T-helper 17 cell (primary cell): ENCODE measurements at regions not wholly inside any gene's neighbourhood (a gene's known extent, or its start where the extent isn't known, plus 50 kb on each side); places are given as distances from the start of the nearest gene placed in this dataset.
"Not testable (repeated sequence)": the region's sequence is repeated elsewhere in the genome, so short reads cannot be mapped to it uniquely, and the experiment has no call there.

Source experiments
- ATAC-seq: fragments of 150-1000 bp; cut with Tn5 transposase; 2 replicates; pipeline ENCODE4 v1.10.0; 2021; ENCODE audit warnings: mild to moderate bottlenecking, moderate library complexity
- DNase-seq, 3 donors: peaks; one replicate each; pipeline versions ENCODE4 v3.0.0 to v3.0.0-alpha.2; 2020 to 2021
- H3K9me3 ChIP-seq: one replicate; pipeline ENCODE4 v1.7.0; 2013; ENCODE audit warnings: low read length, mild to moderate bottlenecking; ENCODE audit not compliant: control insufficient read depth, poor library complexity, severe bottlenecking
- H3K27ac Mint-ChIP-seq: one replicate; pipeline ENCODE4 v1.8.0; 2022; ENCODE audit warnings: mild to moderate bottlenecking, moderate library complexity, mixed read lengths
- H3K27me3 Mint-ChIP-seq: one replicate; pipeline ENCODE4 v1.8.0; 2022; ENCODE audit warnings: mixed read lengths
- H3K36me3 Mint-ChIP-seq: one replicate; pipeline ENCODE4 v1.8.0; 2022; ENCODE audit warnings: low read depth, mixed read lengths
- H3K4me1 Mint-ChIP-seq: one replicate; pipeline ENCODE4 v1.8.0; 2022; ENCODE audit warnings: mild to moderate bottlenecking, mixed read lengths
- H3K4me3 Mint-ChIP-seq: one replicate; pipeline ENCODE4 v1.8.0; 2022; ENCODE audit warnings: mild to moderate bottlenecking, moderate library complexity, mixed read lengths

DNA sequence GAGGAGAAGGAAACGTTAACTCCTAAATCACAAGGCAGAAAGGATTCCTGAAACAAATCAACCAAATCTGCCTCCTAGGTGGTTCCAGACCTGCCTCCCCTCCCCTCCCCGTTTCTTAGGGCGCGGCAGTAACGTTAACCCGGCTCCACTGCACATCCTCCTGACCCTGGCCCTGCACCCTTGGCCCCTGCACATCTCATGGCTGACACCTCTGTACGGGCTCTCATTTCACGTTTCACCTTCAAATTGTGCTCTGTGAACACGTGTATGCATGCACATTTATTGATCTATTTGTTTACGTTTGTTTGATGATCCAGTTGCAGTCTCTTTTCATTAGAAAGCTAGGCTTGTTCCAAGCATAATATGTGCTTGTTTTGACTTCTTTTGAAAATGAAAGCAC is 358.1 kb downstream of the ADGRD1 start:
- Mint-ChIP-seq H3K4me1 (no peaks in the 10 kb centered on the region), H3K27me3 (peaks cover 14% of the 10 kb centered on the region), H3K27ac (no peak overlapping the region), H3K36me3 (no peaks in the 10 kb centered on the region), H3K4me3 (no peak overlapping the region)
- ATAC-seq = no peak
- no peaks in the 10 kb centered on the region for H3K9me3 ChIP-seq
- no peak for DNase-seq

DNA sequence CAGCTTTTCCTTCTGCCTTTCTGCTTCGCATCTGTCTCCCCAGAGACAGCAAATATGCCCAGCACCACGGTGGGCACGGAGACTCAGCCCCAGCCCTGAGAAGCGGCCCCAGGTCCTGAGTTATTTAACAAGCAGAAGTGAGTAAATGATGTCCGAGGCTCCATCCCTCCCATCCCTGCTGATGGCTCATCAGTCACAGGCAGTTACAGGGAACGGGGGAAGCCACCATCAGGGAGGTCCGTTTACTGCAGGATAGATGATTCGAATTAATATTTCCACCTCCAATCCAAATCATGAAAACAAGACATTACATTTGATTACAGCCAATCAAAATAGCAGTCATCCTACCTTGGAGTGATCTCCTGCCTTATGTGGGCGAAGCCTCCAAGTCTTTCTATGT is 358.7 kb downstream of the ADGRD1 start:
- H3K27ac Mint-ChIP-seq, DNase-seq, H3K36me3 Mint-ChIP-seq, H3K4me1 Mint-ChIP-seq, ATAC-seq, H3K4me3 Mint-ChIP-seq, H3K9me3 ChIP-seq: not testable (repeated sequence)
- peaks cover 14% of the 10 kb centered on the region for H3K27me3 Mint-ChIP-seq

DNA sequence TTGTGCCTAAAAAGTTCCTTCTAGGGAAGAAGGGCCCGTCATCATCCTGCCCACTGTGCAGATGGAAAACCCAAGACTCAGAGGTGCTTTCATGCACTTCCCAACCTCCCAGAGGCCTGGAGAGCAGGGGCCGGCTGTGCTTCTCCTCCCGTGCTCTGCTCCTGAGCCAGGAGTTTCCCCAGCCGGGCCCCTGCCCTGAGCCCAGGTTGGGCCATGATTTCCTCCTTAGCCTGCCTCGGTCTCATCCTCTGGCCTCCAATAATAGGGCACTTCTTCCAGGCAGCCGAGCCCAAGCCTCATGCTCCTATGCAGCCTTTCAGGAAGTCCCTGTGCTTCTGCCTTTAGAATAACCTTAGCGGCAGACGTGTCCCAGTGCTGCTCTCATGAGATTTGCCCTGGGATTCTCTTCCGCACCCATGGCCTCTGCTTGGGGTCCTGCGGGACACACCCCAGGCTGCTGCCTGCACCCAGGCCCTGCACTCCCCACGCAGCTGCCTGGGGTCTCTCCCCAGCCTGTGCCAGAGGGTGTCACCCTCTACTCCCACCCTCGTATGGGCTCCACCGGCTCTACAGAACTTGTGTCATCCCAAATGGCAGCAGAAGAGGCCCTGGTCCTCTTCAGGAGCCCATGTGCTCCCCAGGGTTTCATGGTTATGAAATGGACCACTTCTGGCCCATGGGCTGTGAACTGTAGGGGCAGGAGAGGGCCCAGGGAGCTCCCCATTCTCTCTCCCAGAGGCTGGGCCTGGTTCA is 359.3 kb downstream of the ADGRD1 start:
- H3K9me3 ChIP-seq = no peaks in the 10 kb centered on the region
- DNase-seq = no peak
- no peak overlapping the region for H3K27ac Mint-ChIP-seq
- no peaks in the 10 kb centered on the region for H3K36me3 Mint-ChIP-seq
- no peak overlapping the region for H3K4me3 Mint-ChIP-seq
- no peaks in the 10 kb centered on the region for H3K4me1 Mint-ChIP-seq
- no peak for ATAC-seq
- H3K27me3 Mint-ChIP-seq = peaks cover 14% of the 10 kb centered on the region

DNA sequence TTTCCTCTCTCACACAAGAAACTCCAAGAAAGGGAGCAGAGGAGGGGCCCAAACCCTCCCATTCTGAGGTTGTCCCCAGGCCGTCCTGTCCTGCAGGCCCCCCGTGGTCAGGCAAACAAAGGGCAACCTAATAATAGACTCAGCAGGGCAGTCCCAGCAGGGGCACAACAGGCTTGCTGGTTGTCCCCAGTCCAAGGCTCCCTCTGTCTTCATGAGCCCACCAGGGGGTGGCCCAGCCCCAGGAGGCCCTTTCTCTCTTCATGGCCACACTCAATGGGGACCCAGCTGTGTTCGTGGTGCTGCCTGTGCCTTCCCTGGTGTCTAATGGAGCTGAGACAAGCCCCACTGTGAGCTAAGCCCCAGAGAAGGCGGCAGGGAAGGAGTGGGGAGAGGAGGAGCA is 359.9 kb downstream of the ADGRD1 start:
- H3K9me3 ChIP-seq = no peaks in the 10 kb centered on the region
- Mint-ChIP-seq H3K27me3 (peaks cover 14% of the 10 kb centered on the region), H3K4me1 (no peaks in the 10 kb centered on the region), H3K4me3 (no peak overlapping the region), H3K27ac (no peak overlapping the region), H3K36me3 (no peaks in the 10 kb centered on the region)
- DNase-seq (no peak), ATAC-seq (no peak)

DNA sequence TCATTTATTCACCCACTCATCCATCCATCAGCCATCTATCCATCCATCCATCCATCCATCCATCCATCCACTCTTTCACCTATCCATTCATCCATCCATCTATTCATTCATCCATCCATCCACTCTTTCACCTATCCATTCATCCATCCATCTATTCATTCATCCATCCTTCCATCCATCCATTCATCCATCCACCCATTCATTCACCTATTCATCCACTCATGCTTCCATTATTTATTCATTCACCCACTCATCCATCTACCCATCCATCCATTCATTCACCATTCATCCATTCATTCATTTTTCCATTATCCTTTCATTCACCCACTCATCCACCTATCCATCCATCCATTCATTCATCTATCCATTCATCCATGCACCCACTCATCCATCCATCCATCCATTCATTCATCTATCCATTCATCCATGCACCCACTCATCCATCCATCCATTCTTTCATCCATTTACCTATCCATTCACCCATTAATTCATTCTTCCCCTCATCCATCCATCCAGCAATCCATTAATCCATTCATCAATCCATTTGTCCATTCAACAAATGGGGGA is 360.9 kb downstream of the ADGRD1 start:
- Mint-ChIP-seq H3K4me3 (no peak overlapping the region), H3K4me1 (no peaks in the 10 kb centered on the region), H3K27me3 (peaks cover 14% of the 10 kb centered on the region), H3K36me3 (no peaks in the 10 kb centered on the region), H3K27ac (no peak overlapping the region)
- ATAC-seq (no peak), DNase-seq (no peak)
- no peaks in the 10 kb centered on the region for H3K9me3 ChIP-seq

DNA sequence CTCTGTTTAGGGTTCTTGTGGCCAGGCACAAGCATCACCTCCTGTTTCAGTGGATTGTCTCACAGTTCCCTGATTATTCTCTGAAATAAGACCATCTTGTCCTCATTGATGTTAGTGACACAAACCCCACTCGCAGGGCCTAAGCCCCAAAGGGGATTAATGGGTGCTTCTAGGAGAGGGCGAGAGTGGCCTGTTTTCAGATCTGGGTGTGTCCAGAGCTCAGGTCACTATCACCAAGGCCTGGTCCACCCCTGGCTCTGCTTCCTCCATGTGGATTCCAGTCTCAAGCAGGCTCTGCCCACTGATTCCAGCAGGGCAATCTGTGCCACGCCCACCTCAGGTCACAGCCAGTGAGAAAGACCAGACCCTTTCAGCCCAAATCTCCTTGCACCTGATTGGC is 361.9 kb downstream of the ADGRD1 start:
- no peak for ATAC-seq

DNA sequence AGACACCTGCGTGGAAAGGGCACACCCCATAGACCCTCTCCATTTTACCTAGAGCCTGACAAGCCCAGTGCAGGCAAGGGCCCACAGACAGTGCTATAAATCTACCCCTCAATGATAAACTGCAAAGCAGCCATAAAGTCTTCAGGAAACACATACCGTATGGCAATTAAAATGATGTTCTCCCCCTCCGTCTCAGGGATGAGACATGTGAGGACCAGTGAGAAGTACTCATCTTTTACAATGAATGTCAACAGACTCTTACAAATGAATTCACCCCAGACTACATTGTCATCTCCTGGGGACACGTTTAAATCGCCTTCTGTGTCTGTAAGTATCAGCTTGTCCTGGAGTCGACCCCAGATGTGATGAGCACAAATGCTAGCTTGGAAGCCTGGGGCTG is 362.7 kb downstream of the ADGRD1 start:
- DNase-seq (no peak), ATAC-seq (no peak)
- Mint-ChIP-seq H3K4me3 (no peak overlapping the region), H3K27ac (no peak overlapping the region), H3K36me3 (no peaks in the 10 kb centered on the region), H3K27me3 (peaks cover 6% of the 10 kb centered on the region), H3K4me1 (no peaks in the 10 kb centered on the region)
- H3K9me3 ChIP-seq = no peaks in the 10 kb centered on the region

More for the DNA sequence above, 361.9 kb downstream of the ADGRD1 start:
- Mint-ChIP-seq H3K27ac (no peak overlapping the region), H3K4me1 (no peaks in the 10 kb centered on the region), H3K36me3 (no peaks in the 10 kb centered on the region), H3K4me3 (no peak overlapping the region), H3K27me3 (peaks cover 6% of the 10 kb centered on the region)
- H3K9me3 ChIP-seq = no peaks in the 10 kb centered on the region
- DNase-seq = no peak

DNA sequence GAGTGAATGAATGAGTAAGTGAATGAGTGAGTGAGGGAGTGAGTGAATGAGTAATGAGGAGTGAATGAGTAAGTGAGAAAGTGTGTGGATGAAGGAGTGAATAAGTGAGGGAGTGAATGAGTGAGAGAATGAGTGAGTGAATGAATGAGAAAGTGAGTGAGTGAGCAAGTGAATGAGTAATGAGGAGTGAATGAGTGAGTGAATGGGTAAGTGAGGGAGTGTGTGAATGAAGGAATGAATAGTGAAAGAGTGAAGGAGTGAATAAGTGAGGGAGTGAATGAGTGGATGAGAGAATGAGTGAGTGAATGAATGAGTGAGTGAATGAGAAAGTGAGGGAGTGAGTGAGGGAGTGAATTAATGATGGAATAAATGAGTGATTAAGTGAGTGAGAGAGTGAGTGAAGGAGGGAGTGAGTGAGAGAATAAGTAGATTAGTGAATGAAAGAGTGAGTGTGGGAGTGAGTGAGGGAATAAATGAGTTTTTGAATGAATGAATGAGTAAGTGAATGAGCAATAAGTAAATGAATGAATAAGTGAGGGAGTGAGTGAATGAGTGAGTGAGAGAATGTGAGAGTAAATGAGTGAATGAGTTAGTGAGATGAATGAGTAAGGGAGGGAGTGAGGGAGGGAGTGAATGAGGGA is 364.5 kb downstream of the ADGRD1 start:
- H3K4me1 Mint-ChIP-seq = no peaks in the 10 kb centered on the region
- DNase-seq (no peak), ATAC-seq (no peak)
- H3K9me3 ChIP-seq = no peaks in the 10 kb centered on the region
- no peaks in the 10 kb centered on the region for H3K27me3 Mint-ChIP-seq
- no peak overlapping the region for H3K4me3 Mint-ChIP-seq
- H3K36me3 Mint-ChIP-seq = no peaks in the 10 kb centered on the region
- no peak overlapping the region for H3K27ac Mint-ChIP-seq

DNA sequence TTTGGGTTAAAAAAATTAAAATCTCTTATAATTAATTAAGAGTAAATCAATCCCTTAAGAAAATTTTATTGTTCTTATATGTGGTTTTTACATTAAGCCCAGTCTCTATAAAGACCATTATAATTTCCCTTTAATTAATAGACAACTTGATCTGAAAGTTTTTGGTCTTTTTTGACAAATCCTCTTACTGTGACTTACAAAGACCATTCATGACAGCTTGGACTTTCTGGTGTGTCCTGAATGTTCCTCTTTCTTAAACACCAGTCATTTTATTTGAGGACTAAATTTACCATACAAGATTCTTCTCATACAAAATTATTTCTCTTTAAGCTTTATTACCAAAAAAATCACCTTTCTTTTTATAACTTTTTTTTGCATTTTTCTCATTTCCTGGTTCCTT is 368.3 kb downstream of the ADGRD1 start:
- DNase-seq (no peak), ATAC-seq (no peak)
- Mint-ChIP-seq H3K27ac (no peak overlapping the region), H3K4me3 (no peak overlapping the region), H3K4me1 (no peaks in the 10 kb centered on the region), H3K36me3 (peaks cover 1% of the 10 kb centered on the region), H3K27me3 (no peaks in the 10 kb centered on the region)
- no peaks in the 10 kb centered on the region for H3K9me3 ChIP-seq

DNA sequence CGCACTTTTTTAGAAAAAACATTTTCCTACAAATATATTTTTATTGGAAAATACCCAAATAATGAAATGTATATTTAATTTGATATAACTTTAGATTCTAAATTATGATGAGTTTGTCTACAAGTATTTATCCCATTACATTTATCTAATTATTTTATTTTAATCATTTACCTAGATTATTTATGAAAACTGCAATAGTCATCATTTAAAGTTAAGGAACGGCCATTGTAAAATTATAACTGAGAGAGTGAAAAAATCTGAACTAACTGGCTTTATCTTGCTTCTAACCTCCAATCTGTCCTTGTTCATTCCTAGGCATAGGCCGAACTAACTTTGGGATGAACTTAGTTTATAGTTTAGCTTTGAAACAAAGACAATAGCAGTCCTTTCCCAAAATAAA is 368.8 kb downstream of the ADGRD1 start:
- not testable (repeated sequence) for H3K27ac Mint-ChIP-seq, DNase-seq, H3K4me3 Mint-ChIP-seq, H3K27me3 Mint-ChIP-seq, H3K36me3 Mint-ChIP-seq, H3K9me3 ChIP-seq, ATAC-seq, H3K4me1 Mint-ChIP-seq

DNA sequence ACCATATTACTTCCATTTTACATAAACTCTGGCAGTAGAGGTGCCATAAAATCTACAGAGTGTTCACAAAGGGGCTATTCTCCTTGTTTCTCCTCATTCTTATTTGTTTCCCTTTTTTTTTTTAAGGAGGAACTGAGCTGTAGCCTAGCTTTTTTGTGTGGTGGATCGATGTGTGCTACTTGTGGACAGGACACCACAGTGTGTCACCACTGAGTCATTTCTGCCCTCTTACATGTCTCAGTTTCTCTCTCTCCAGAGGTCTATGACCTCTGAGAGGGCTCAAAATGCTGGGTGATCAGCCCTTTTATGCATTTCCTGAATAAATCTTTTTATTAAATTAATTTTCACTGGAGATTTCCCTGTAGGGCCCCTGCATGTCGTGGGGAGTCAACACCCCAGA is 370.2 kb downstream of the ADGRD1 start:
- Mint-ChIP-seq H3K36me3 (peaks cover 3% of the 10 kb centered on the region), H3K4me1 (no peaks in the 10 kb centered on the region), H3K4me3 (no peak overlapping the region), H3K27ac (no peak overlapping the region), H3K27me3 (no peaks in the 10 kb centered on the region)
- no peak for DNase-seq
- no peaks in the 10 kb centered on the region for H3K9me3 ChIP-seq
- ATAC-seq = no peak

DNA sequence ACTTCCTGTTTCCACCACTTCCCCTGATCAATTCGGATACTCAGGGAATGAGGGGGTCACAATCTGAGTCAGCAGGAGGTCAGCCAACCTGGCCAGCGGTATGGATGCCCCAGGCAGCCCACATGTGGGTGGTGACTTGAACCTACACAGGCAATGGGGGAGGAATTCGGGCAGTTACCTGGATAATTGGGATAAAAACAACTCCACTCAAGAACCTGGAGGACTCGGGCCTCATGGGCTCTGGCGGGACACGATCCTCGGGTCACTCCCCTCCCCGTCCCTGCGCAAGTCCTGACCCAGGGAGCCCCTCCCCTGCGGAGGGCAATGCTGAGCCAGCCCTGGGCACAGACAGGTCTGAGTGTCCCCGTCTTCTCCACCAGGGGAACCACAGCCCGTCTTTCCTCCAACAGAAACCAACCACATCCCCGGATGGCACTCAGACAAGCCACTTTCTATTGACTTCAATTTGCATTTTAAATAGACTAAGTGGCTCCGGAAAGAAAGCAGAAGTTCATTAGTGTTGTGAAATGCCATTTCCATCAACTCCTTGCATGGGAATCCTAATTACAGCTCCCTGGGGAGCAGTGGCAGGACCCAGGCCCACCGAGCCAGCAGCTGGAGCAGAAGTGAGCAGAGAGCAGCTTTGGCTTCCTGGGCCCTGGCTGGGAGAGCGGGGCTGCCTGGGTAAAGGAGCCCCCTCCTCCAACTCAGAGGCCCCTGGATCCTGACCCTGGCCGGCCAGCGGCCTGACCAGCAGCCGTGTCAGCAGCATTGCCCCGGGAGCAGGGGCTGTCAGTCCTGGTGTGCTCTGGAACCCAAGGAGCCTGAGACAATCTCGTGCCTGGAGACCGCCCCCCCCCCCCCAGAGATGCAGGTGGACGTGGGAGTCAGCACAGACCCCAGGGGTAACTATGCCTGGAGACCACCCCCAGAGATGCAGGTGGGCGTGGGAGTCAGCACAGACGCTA is 374.1 kb downstream of the ADGRD1 start:
- Mint-ChIP-seq H3K4me3 (no peak overlapping the region), H3K27ac (no peak overlapping the region), H3K27me3 (no peaks in the 10 kb centered on the region), H3K36me3 (peaks cover 3% of the 10 kb centered on the region), H3K4me1 (no peaks in the 10 kb centered on the region)
- ATAC-seq (no peak), DNase-seq (no peak)
- no peaks in the 10 kb centered on the region for H3K9me3 ChIP-seq
